Loucy (cell line): ENCODE measurements at regions not wholly inside any gene's neighbourhood (a gene's known extent, or its start where the extent isn't known, plus 50 kb on each side); places are given as distances from the start of the nearest gene placed in this dataset.

Source experiments
- H2AFZ ChIP-seq: fragments of 200-600 bp; sonication (generic); 2 replicates; pipeline ENCODE4 v1.6.0; 2016; ENCODE audit warnings: antibody characterized with exemption, mild to moderate bottlenecking, low read length, moderate library complexity
- H3F3A ChIP-seq: fragments of 200-600 bp; 2 replicates; pipeline ENCODE4 v1.6.0; 2016; ENCODE audit warnings: antibody characterized with exemption, low read depth, mild to moderate bottlenecking
- H3K27me3 ChIP-seq: fragments of 200-600 bp; sonication (generic); 2 replicates; pipeline ENCODE4 v1.6.1; 2014; ENCODE audit warnings: low read length, mild to moderate bottlenecking; ENCODE audit not compliant: insufficient read depth, poor library complexity, severe bottlenecking
- H3K36me3 ChIP-seq: fragments of 200-600 bp; sonication (generic); 2 replicates; pipeline ENCODE4 v1.6.1; 2016; ENCODE audit warnings: low read length; ENCODE audit not compliant: insufficient read depth
- H3K4me1 ChIP-seq: fragments of 200-600 bp; sonication (generic); 2 replicates; pipeline ENCODE4 v1.5.1; 2014; ENCODE audit warnings: low read length, mild to moderate bottlenecking; ENCODE audit not compliant: insufficient read depth, poor library complexity, severe bottlenecking
- H3K4me2 ChIP-seq: fragments of 200-600 bp; sonication (generic); 2 replicates; pipeline ENCODE4 v1.6.0; 2014; ENCODE audit warnings: antibody characterized with exemption, low read length, low read depth, mild to moderate bottlenecking; ENCODE audit not compliant: poor library complexity, severe bottlenecking
- H3K4me3 ChIP-seq: fragments of 200-600 bp; sonication (generic); 2 replicates; pipeline ENCODE4 v1.5.1; 2014; ENCODE audit warnings: low read length, mild to moderate bottlenecking, mixed read lengths; ENCODE audit not compliant: poor library complexity, severe bottlenecking
- H3K79me2 ChIP-seq: fragments of 200-600 bp; sonication (generic); 2 replicates; pipeline ENCODE4 v1.6.1; 2014; ENCODE audit warnings: low read length; ENCODE audit not compliant: insufficient read depth
- H3K9ac ChIP-seq: fragments of 200-600 bp; sonication (generic); 2 replicates; pipeline ENCODE4 v1.6.0; 2014; ENCODE audit warnings: mild to moderate bottlenecking, low read depth, low read length, moderate library complexity; ENCODE audit not compliant: poor library complexity, severe bottlenecking
- H3K9me2 ChIP-seq: fragments of 200-600 bp; sonication (generic); replicated peaks from 2 replicates; pipeline ENCODE4 v1.6.1; 2016; ENCODE audit warnings: low read depth, low read length, mixed read lengths
- H3K9me3 ChIP-seq: fragments of 200-600 bp; sonication (generic); 2 replicates; pipeline ENCODE4 v1.6.1; 2014; ENCODE audit warnings: mild to moderate bottlenecking, antibody characterized with exemption, low read length, low read depth; ENCODE audit not compliant: insufficient read depth
- H4K20me1 ChIP-seq: fragments of 200-600 bp; sonication (generic); 2 replicates; pipeline ENCODE4 v1.6.0; 2014; ENCODE audit warnings: antibody characterized with exemption, low read length, mild to moderate bottlenecking; ENCODE audit not compliant: insufficient read depth, poor library complexity, severe bottlenecking
- EZH2phosphoT487 ChIP-seq: fragments of 200-600 bp; IDR thresholded peaks from 2 replicates; pipeline ENCODE4 v1.6.1; 2018; ENCODE audit warnings: antibody characterized with exemption, mild to moderate bottlenecking, moderate library complexity, borderline replicate concordance
- TF ChIP-seq, protein P1 (sequence below): fragments of 200-600 bp; sonication (generic); conservative IDR thresholded peaks from 2 replicates; pipeline ENCODE4 v1.5.1; 2014; ENCODE audit warnings: mild to moderate bottlenecking, antibody characterized with exemption, low read length

GRCh38 chr4:159014859-159015258, 88.0 kb upstream of the RAPGEF2 start:
- H3K4me2 ChIP-seq: no peak overlapping the region
- no peak overlapping the region for H3K4me3 ChIP-seq
- H4K20me1 ChIP-seq: no peaks in the 10 kb centered on the region
- H3K9me2 ChIP-seq: no peaks in the 10 kb centered on the region
- no peaks in the 10 kb centered on the region for H3F3A ChIP-seq
- no peaks in the 10 kb centered on the region for H3K27me3 ChIP-seq
- no peaks in the 10 kb centered on the region for H3K4me1 ChIP-seq
- no peaks in the 10 kb centered on the region for H3K9me3 ChIP-seq
- no peaks in the 10 kb centered on the region for H3K36me3 ChIP-seq
- TF ChIP-seq EZH2phosphoT487: no peak
- TF ChIP-seq, protein P1, sequence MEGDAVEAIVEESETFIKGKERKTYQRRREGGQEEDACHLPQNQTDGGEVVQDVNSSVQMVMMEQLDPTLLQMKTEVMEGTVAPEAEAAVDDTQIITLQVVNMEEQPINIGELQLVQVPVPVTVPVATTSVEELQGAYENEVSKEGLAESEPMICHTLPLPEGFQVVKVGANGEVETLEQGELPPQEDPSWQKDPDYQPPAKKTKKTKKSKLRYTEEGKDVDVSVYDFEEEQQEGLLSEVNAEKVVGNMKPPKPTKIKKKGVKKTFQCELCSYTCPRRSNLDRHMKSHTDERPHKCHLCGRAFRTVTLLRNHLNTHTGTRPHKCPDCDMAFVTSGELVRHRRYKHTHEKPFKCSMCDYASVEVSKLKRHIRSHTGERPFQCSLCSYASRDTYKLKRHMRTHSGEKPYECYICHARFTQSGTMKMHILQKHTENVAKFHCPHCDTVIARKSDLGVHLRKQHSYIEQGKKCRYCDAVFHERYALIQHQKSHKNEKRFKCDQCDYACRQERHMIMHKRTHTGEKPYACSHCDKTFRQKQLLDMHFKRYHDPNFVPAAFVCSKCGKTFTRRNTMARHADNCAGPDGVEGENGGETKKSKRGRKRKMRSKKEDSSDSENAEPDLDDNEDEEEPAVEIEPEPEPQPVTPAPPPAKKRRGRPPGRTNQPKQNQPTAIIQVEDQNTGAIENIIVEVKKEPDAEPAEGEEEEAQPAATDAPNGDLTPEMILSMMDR: no peak
- no peak overlapping the region for H2AFZ ChIP-seq
- no peak overlapping the region for H3K9ac ChIP-seq
- H3K79me2 ChIP-seq: no peaks in the 10 kb centered on the region

- Histone ChIP-seq H3K9me3 (no peaks in the 10 kb centered on the region), H3K27me3 (no peaks in the 10 kb centered on the region), H2AFZ (no peak overlapping the region), H3K79me2 (no peaks in the 10 kb centered on the region), H3F3A (no peaks in the 10 kb centered on the region), H3K4me3 (no peak overlapping the region), H3K9ac (no peak overlapping the region), H3K4me2 (no peak overlapping the region), H4K20me1 (no peaks in the 10 kb centered on the region), H3K36me3 (no peaks in the 10 kb centered on the region), H3K4me1 (no peaks in the 10 kb centered on the region), H3K9me2 (no peaks in the 10 kb centered on the region)
- no peak for TF ChIP-seq EZH2phosphoT487
- TF ChIP-seq, protein P1: no peak
These were observed 87.0 kb upstream of the RAPGEF2 start for GRCh38 chr4:159015841-159016240.

DNA sequence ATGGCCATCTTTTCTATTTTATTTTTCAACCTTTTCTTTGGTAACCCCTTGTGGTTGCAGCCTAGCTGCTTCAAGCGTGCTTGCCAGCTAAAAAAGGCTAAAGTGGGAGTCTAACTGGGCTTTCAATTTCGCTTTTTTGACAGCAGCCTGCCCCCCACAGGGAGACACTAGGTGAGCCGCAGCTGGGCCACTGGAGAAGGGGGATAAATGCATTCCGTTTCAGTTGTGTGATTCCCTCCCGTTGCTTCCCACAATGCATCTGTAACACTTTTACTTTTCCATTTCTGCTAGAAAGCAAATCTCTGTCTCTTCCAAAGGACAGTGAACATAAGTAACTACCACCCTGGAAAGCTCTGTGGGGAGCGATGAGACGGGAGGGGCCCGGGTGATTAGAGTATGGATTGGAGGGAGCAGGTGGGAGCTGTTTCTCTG, 86.3 kb upstream of the RAPGEF2 start:
- Histone ChIP-seq H3K9ac (no peak overlapping the region), H3K4me2 (no peak overlapping the region)

More for the DNA sequence above, 86.3 kb upstream of the RAPGEF2 start:
- H3K4me3 ChIP-seq: no peak overlapping the region
- H3K9me2 ChIP-seq: no peaks in the 10 kb centered on the region
- no peaks in the 10 kb centered on the region for H3K79me2 ChIP-seq
- no peaks in the 10 kb centered on the region for H3K36me3 ChIP-seq
- no peaks in the 10 kb centered on the region for H3K4me1 ChIP-seq
- no peaks in the 10 kb centered on the region for H4K20me1 ChIP-seq
- H2AFZ ChIP-seq: no peak overlapping the region
- H3F3A ChIP-seq: no peaks in the 10 kb centered on the region
- TF ChIP-seq, protein P1: peak; percentile 21; the same call in 1 of the 2 replicates
- no peak for TF ChIP-seq EZH2phosphoT487
- H3K9me3 ChIP-seq: no peaks in the 10 kb centered on the region
- H3K27me3 ChIP-seq: no peaks in the 10 kb centered on the region
